K562 (cell line): ENCODE measurements at regions not wholly inside any gene's neighbourhood (a gene's known extent, or its start where the extent isn't known, plus 50 kb on each side); places are given as distances from the start of the nearest gene placed in this dataset.

Experiments
- CC2D1A ChIP-seq: fragments of 450-650 bp; IDR thresholded peaks from 2 replicates; pipeline ENCODE4 v1.6.1; 2017; ENCODE audit warnings: mild to moderate bottlenecking
- CHD2 ChIP-seq: IDR thresholded peaks from 2 replicates; pipeline ENCODE4 v1.6.1; 2011; ENCODE audit warnings: low read depth, low read length
- E2F5 ChIP-seq: sonication (generic); formaldehyde crosslinking; IDR thresholded peaks from 2 replicates; pipeline ENCODE4 v1.8.0; 2022; ENCODE audit warnings: mild to moderate bottlenecking, missing genetic modification reagents
- GABPA ChIP-seq: fragments of 200-800 bp; sonication (Bioruptor generic); conservative IDR thresholded peaks from 2 replicates; pipeline ENCODE4 v1.6.1; 2016; ENCODE audit warnings: low read depth, missing genetic modification characterization, missing compliant biosample characterization
- KLF6 ChIP-seq: fragments of 250-450 bp; sonication (Bioruptor Pico); IDR thresholded peaks from 2 replicates; pipeline ENCODE4 v1.4.0; 2020; ENCODE audit warnings: mild to moderate bottlenecking, moderate library complexity, borderline replicate concordance
- PTBP1 ChIP-seq: fragments of 200-400 bp; formaldehyde crosslinking; IDR thresholded peaks from 2 replicates; pipeline ENCODE4 v1.6.1; 2017; ENCODE audit warnings: low read depth, low read length
- PURB ChIP-seq: sonication (generic); formaldehyde crosslinking; IDR thresholded peaks from 2 replicates; pipeline ENCODE4 v1.9.0; 2021; ENCODE audit warnings: low read depth, mild to moderate bottlenecking, missing genetic modification reagents
- RBBP5 ChIP-seq: fragments of 200-600 bp; sonication (generic); IDR thresholded peaks from 2 replicates; pipeline ENCODE4 v1.6.1; 2012; ENCODE audit warnings: borderline replicate concordance, mild to moderate bottlenecking, low read length, control low read depth, inconsistent platforms; ENCODE audit not compliant: insufficient read depth, poor library complexity, severe bottlenecking
- SMAD1 ChIP-seq: fragments of 150-350 bp; IDR thresholded peaks from 2 replicates; pipeline ENCODE4 v1.6.1; 2014; ENCODE audit warnings: low read length, low read depth; ENCODE audit not compliant: partially characterized antibody
- SMC3 ChIP-seq: conservative IDR thresholded peaks from 2 replicates; pipeline ENCODE4 v1.6.1; 2011; ENCODE audit warnings: low read depth, low read length, improper control_type of control experiment; ENCODE audit not compliant: insufficient read depth
- USF1 ChIP-seq: sonication (generic); formaldehyde crosslinking; IDR thresholded peaks from 2 replicates; pipeline ENCODE4 v1.9.0; 2022; ENCODE audit warnings: mild to moderate bottlenecking, missing genetic modification reagents

- TF ChIP-seq CC2D1A: no peak
- no peak for TF ChIP-seq PURB (CRISPR knock-in tag)
- TF ChIP-seq SMC3: no peak
- no peak for TF ChIP-seq PTBP1
- no peak for TF ChIP-seq RBBP5
- TF ChIP-seq SMAD1: no peak
- peak; percentile 63 for TF ChIP-seq USF1 (CRISPR knock-in tag)
- no peak for TF ChIP-seq CHD2
- no peak for TF ChIP-seq E2F5 (CRISPR knock-in tag)
- TF ChIP-seq GABPA (tag): no peak
- no peak for TF ChIP-seq KLF6 (CRISPR knock-in tag)
Observed at GRCh38 chr21:35925497-35925896, 134.8 kb downstream of the SETD4 start.
